ENCODE measurements at regions not wholly inside any gene's neighbourhood (a gene's known extent, or its start where the extent isn't known, plus 50 kb on each side); places are given as distances from the start of the nearest gene placed in this dataset.

DNA sequence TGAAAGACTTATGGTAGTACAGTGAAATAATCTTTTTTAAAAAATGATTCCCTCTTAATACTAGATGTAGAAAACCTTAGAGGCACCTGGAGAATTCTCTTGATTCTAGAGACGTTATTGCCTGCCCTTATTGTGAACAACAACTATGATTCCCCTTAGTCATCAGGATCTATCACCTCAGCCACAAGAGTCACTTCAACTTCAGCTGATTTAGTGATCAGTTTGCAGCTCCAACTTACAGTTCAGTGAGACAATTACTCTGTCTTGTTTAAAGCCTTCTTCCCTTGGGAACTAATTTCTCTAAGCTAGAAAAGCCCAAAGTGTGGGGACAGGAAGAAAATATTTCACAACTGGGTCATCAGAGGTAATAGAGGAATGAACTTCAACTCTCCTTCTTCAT is 254.3 kb upstream of the SLITRK1 start:
- ATAC-seq: peak; percentile 14
- peak overlapping the region; percentile 89 for H3K4me3 Mint-ChIP-seq
- H3K9me3 ChIP-seq (ENCODE audit: control insufficient read depth, low read length, poor library complexity, severe bottlenecking): no peaks in the 10 kb centered on the region
- no peak for DNase-seq
- H3K4me1 Mint-ChIP-seq: peaks cover 18% of the 10 kb centered on the region
- peaks cover 4% of the 10 kb centered on the region for H3K36me3 Mint-ChIP-seq (ENCODE audit: low read depth)
- H3K27ac Mint-ChIP-seq: peak overlapping the region; percentile 92
- no peaks in the 10 kb centered on the region for H3K27me3 Mint-ChIP-seq

GRCh38 chr13:84132491-84132890 is 250.2 kb upstream of the SLITRK1 start:
- H3K4me1 Mint-ChIP-seq: peaks cover 18% of the 10 kb centered on the region
- peaks cover 2% of the 10 kb centered on the region for H3K36me3 Mint-ChIP-seq (ENCODE audit: low read depth)
- no peak overlapping the region for H3K27ac Mint-ChIP-seq
- H3K4me3 Mint-ChIP-seq: no peak overlapping the region
- H3K9me3 ChIP-seq (ENCODE audit: control insufficient read depth, low read length, poor library complexity, severe bottlenecking): no peaks in the 10 kb centered on the region
- no peak for ATAC-seq
- H3K27me3 Mint-ChIP-seq: no peaks in the 10 kb centered on the region
- DNase-seq: no peak

- H3K36me3 Mint-ChIP-seq (ENCODE audit: low read depth): no peaks in the 10 kb centered on the region
- H3K4me3 Mint-ChIP-seq: no peak overlapping the region
- no peak overlapping the region for H3K27ac Mint-ChIP-seq
- DNase-seq (no peak), ATAC-seq (no peak)
- no peaks in the 10 kb centered on the region for H3K27me3 Mint-ChIP-seq
- peaks cover 10% of the 10 kb centered on the region for H3K4me1 Mint-ChIP-seq
- no peaks in the 10 kb centered on the region for H3K9me3 ChIP-seq (ENCODE audit: control insufficient read depth, low read length, poor library complexity, severe bottlenecking)
Observed at GRCh38 chr13:84131249-84131648, 249.0 kb upstream of the SLITRK1 start.

- Mint-ChIP-seq H3K36me3 (ENCODE audit: low read depth) (no peaks in the 10 kb centered on the region), H3K27ac (no peak overlapping the region), H3K4me1 (peaks cover 5% of the 10 kb centered on the region), H3K27me3 (no peaks in the 10 kb centered on the region), H3K4me3 (no peak overlapping the region)
- H3K9me3 ChIP-seq (ENCODE audit: control insufficient read depth, low read length, poor library complexity, severe bottlenecking): no peaks in the 10 kb centered on the region
- ATAC-seq (no peak), DNase-seq (no peak)
Observed at GRCh38 chr13:84130495-84131114, 248.3 kb upstream of the SLITRK1 start.

DNA sequence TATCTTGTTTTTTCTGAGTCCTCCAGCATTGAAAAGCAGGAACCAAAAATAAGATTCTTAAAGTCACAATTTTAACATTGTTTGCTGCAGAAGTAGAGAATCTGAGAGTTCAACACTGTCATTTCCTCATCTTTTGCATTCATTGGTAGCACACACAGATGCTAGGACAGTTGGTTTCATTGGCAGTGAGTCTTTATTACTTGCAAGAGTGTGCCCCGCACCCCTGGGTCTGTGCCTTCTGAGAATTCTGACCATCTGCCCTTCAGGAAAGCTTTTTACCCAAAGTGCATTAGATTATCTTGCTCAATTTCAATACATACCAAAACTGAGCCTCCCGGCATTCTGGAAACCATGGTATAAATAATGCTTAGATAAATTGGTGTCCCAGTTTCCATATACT is 247.7 kb upstream of the SLITRK1 start:
- H3K9me3 ChIP-seq (ENCODE audit: control insufficient read depth, low read length, poor library complexity, severe bottlenecking): no peaks in the 10 kb centered on the region
- no peaks in the 10 kb centered on the region for H3K27me3 Mint-ChIP-seq
- H3K36me3 Mint-ChIP-seq (ENCODE audit: low read depth): no peaks in the 10 kb centered on the region
- peaks cover 5% of the 10 kb centered on the region for H3K4me1 Mint-ChIP-seq
- no peak overlapping the region for H3K4me3 Mint-ChIP-seq
- H3K27ac Mint-ChIP-seq: no peak overlapping the region
- ATAC-seq (no peak), DNase-seq (no peak)

- peaks cover 5% of the 10 kb centered on the region for H3K4me1 Mint-ChIP-seq
- H3K4me3 Mint-ChIP-seq: no peak overlapping the region
- H3K27ac Mint-ChIP-seq: no peak overlapping the region
- H3K27me3 Mint-ChIP-seq: no peaks in the 10 kb centered on the region
- ATAC-seq (no peak), DNase-seq (no peak)
- no peaks in the 10 kb centered on the region for H3K36me3 Mint-ChIP-seq (ENCODE audit: low read depth)
- H3K9me3 ChIP-seq (ENCODE audit: control insufficient read depth, low read length, poor library complexity, severe bottlenecking): no peaks in the 10 kb centered on the region
Observed at GRCh38 chr13:84127597-84128128, 245.4 kb upstream of the SLITRK1 start.

- Mint-ChIP-seq H3K27me3 (no peaks in the 10 kb centered on the region), H3K27ac (no peak overlapping the region), H3K36me3 (ENCODE audit: low read depth) (no peaks in the 10 kb centered on the region), H3K4me1 (peaks cover 5% of the 10 kb centered on the region), H3K4me3 (no peak overlapping the region)
- no peak for ATAC-seq
- no peaks in the 10 kb centered on the region for H3K9me3 ChIP-seq (ENCODE audit: control insufficient read depth, low read length, poor library complexity, severe bottlenecking)
- no peak for DNase-seq
Observed at GRCh38 chr13:84126671-84127171, 244.4 kb upstream of the SLITRK1 start.

- no peaks in the 10 kb centered on the region for H3K4me1 Mint-ChIP-seq
- no peak overlapping the region for H3K4me3 Mint-ChIP-seq
- ATAC-seq: no peak
- no peak for DNase-seq
- no peak overlapping the region for H3K27ac Mint-ChIP-seq
- H3K9me3 ChIP-seq (ENCODE audit: control insufficient read depth, low read length, poor library complexity, severe bottlenecking): no peaks in the 10 kb centered on the region
- H3K27me3 Mint-ChIP-seq: no peaks in the 10 kb centered on the region
- no peaks in the 10 kb centered on the region for H3K36me3 Mint-ChIP-seq (ENCODE audit: low read depth)
Observed at GRCh38 chr13:84121456-84121855, 239.2 kb upstream of the SLITRK1 start.

DNA sequence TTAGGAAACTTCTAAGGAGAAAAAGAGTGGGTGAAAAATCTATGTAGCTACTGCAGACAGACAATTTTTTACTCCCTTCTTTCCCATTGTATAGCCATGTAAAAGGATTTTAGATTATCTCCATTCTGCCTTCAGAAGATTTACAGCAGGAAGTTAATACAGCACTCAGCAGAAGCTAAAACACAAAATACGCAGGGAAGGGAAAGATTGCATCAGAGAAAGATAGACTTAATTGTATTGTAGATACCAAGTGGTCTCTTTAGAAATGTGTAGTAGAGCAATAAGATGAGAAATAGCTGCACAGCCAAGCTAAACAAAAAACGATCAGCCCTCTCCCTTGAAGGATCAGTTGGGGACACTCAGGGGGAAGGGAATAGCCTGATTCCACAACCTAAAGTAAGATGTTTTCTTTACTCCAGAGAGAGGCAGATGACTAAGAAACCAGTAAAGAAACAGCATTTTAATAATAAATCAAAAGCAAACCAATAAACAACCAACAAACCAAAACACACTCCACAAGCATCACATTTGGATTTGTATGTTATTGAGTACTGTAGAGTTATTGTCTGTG is 236.7 kb upstream of the SLITRK1 start:
- Mint-ChIP-seq H3K4me3 (no peak overlapping the region), H3K4me1 (no peaks in the 10 kb centered on the region), H3K27ac (no peak overlapping the region), H3K27me3 (no peaks in the 10 kb centered on the region), H3K36me3 (ENCODE audit: low read depth) (no peaks in the 10 kb centered on the region)
- no peak for ATAC-seq
- DNase-seq: no peak
- no peaks in the 10 kb centered on the region for H3K9me3 ChIP-seq (ENCODE audit: control insufficient read depth, low read length, poor library complexity, severe bottlenecking)

DNA sequence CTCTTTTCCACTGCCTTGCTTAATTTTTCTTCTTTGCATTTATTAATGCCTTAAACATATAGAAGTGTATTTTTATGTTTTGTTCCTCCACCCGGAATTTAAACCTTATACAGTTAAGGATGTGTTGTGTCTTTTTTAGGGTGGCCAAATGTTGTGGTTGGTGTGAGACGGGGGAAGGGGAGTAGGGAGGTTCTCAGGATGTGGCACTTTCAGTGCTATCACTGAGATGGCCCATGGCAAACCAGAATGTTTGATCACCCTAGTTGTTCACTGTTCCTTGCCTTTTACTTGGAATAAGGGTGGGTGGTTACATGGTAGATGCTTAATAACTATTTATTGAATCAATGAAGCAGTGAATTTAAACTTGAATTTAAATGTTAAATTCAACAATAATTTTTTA is 216.0 kb upstream of the SLITRK1 start:
- Mint-ChIP-seq H3K27ac (no peak overlapping the region), H3K4me1 (no peaks in the 10 kb centered on the region), H3K36me3 (ENCODE audit: low read depth) (no peaks in the 10 kb centered on the region), H3K27me3 (no peaks in the 10 kb centered on the region), H3K4me3 (no peak overlapping the region)
- no peaks in the 10 kb centered on the region for H3K9me3 ChIP-seq (ENCODE audit: control insufficient read depth, low read length, poor library complexity, severe bottlenecking)
- DNase-seq (no peak), ATAC-seq (no peak)

DNA sequence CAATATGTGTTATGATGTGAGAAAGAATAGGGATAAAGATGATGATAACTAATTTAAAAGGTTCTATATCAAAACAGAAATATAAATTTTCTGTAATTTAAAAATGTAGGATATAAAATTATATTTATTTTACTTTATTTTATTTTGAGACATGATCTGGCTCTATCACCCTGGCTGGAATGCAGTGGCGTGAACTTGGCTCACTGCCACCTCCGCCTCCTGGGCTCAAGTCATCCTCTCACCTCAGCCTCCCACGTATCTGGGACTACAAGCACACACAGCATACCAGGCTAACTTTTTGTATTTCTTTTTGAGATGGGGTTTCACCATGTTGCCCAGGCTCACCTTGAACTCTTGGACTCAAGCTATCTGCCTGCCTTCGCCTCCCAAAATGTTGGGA is 214.9 kb upstream of the SLITRK1 start:
- no peaks in the 10 kb centered on the region for H3K9me3 ChIP-seq (ENCODE audit: control insufficient read depth, low read length, poor library complexity, severe bottlenecking)
- Mint-ChIP-seq H3K36me3 (ENCODE audit: low read depth) (no peaks in the 10 kb centered on the region), H3K27ac (no peak overlapping the region), H3K4me3 (no peak overlapping the region), H3K4me1 (no peaks in the 10 kb centered on the region), H3K27me3 (no peaks in the 10 kb centered on the region)
- DNase-seq (no peak), ATAC-seq (no peak)

- ATAC-seq: no peak
- Mint-ChIP-seq H3K36me3 (ENCODE audit: low read depth) (no peaks in the 10 kb centered on the region), H3K27me3 (no peaks in the 10 kb centered on the region), H3K4me1 (no peaks in the 10 kb centered on the region), H3K4me3 (no peak overlapping the region), H3K27ac (no peak overlapping the region)
- DNase-seq: no peak
- H3K9me3 ChIP-seq (ENCODE audit: control insufficient read depth, low read length, poor library complexity, severe bottlenecking): no peaks in the 10 kb centered on the region
Observed at GRCh38 chr13:84096216-84096615, 213.9 kb upstream of the SLITRK1 start.

DNA sequence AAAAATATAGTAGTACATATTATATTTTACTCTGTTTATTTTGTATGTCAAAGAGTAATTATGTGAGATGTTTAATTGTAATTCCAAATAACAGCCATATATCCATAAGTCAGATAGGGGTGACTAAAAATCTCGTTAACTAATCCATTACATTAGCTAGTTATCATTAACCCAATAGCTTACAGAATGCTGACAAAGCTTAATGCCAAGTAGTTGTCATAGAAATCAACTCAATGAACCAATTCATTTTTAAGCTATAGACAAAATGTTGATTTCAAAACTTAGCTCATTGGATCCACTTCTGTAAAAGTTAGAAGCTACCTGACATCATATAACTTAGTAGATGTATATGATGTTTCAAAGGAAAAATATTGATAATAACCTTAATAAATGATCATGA is 206.7 kb upstream of the SLITRK1 start:
- Mint-ChIP-seq H3K27ac (no peak overlapping the region), H3K27me3 (no peaks in the 10 kb centered on the region), H3K4me1 (no peaks in the 10 kb centered on the region), H3K36me3 (ENCODE audit: low read depth) (no peaks in the 10 kb centered on the region), H3K4me3 (no peak overlapping the region)
- DNase-seq: no peak
- no peak for ATAC-seq
- H3K9me3 ChIP-seq (ENCODE audit: control insufficient read depth, low read length, poor library complexity, severe bottlenecking): no peaks in the 10 kb centered on the region

- Mint-ChIP-seq H3K4me3 (peak overlapping the region; percentile 13), H3K27me3 (no peaks in the 10 kb centered on the region)
Observed at GRCh38 chr13:84086847-84087162, 204.5 kb upstream of the SLITRK1 start.

More at GRCh38 chr13:84086847-84087162, 204.5 kb upstream of the SLITRK1 start:
- DNase-seq: no peak
- Mint-ChIP-seq H3K4me1 (no peaks in the 10 kb centered on the region), H3K27ac (no peak overlapping the region), H3K36me3 (ENCODE audit: low read depth) (no peaks in the 10 kb centered on the region)
- peak; percentile 25 for ATAC-seq
- H3K9me3 ChIP-seq (ENCODE audit: control insufficient read depth, low read length, poor library complexity, severe bottlenecking): no peaks in the 10 kb centered on the region
